ENCODE measurements at regions not wholly inside any gene's neighbourhood (a gene's known extent, or its start where the extent isn't known, plus 50 kb on each side); places are given as distances from the start of the nearest gene placed in this dataset.

- DNase-seq (ENCODE audit: low read depth in 2 of 2) = no peak
Measured at GRCh38 chr2:165033402-165033801, 78.1 kb upstream of the SLC38A11 start.

GRCh38 chr2:165032559-165032958 is 77.2 kb upstream of the SLC38A11 start:
- no peak for DNase-seq (ENCODE audit: low read depth in 2 of 2)

GRCh38 chr2:165024199-165024598 is 68.9 kb upstream of the SLC38A11 start:
- DNase-seq (ENCODE audit: low read depth in 2 of 2) = no peak

GRCh38 chr2:165022781-165023180 is 67.5 kb upstream of the SLC38A11 start:
- no peak for DNase-seq (ENCODE audit: low read depth in 2 of 2)

- no peak for DNase-seq (ENCODE audit: low read depth in 2 of 2)
Measured at GRCh38 chr2:165017966-165018596, 62.8 kb upstream of the SLC38A11 start.

GRCh38 chr2:165016772-165017411 is 61.6 kb upstream of the SLC38A11 start:
- DNase-seq (ENCODE audit: low read depth in 2 of 2) = no peak

- peak in 1 of 2 donors; percentile 17 for DNase-seq (ENCODE audit: low read depth in 2 of 2)
Measured at GRCh38 chr2:165015052-165015642, 59.8 kb upstream of the SLC38A11 start.

- no peak for DNase-seq (ENCODE audit: low read depth in 2 of 2)
Measured at GRCh38 chr2:165013944-165014619, 58.8 kb upstream of the SLC38A11 start.

- DNase-seq (ENCODE audit: low read depth in 2 of 2) = no peak
Measured at GRCh38 chr2:165011199-165011598, 55.9 kb upstream of the SLC38A11 start.

GRCh38 chr2:165010556-165010955 is 55.2 kb upstream of the SLC38A11 start:
- no peak for DNase-seq (ENCODE audit: low read depth in 2 of 2)

- no peak for DNase-seq (ENCODE audit: low read depth in 2 of 2)
Measured at GRCh38 chr2:165009466-165009865, 54.1 kb upstream of the SLC38A11 start.

GRCh38 chr2:165008730-165009315 is 53.5 kb upstream of the SLC38A11 start:
- DNase-seq (ENCODE audit: low read depth in 2 of 2) = no peak

GRCh38 chr2:165007161-165007744 is 51.9 kb upstream of the SLC38A11 start:
- no peak for DNase-seq (ENCODE audit: low read depth in 2 of 2)

Measured in stimulated activated CD8-positive, alpha-beta memory T cell treated with anti-CD3 and anti-CD28 coated beads, Interleukin-7, amount 100 ng/mL, for 1 hour (primary cell).